SK-N-SH (cell line): ENCODE measurements at regions not wholly inside any gene's neighbourhood (a gene's known extent, or its start where the extent isn't known, plus 50 kb on each side); places are given as distances from the start of the nearest gene placed in this dataset.

Experiments used
- CTCF ChIP-seq: fragments of 200-600 bp; sonication (generic); IDR thresholded peaks from 2 replicates; pipeline ENCODE4 v1.6.1; 2017; ENCODE audit warnings: antibody characterized with exemption, mild to moderate bottlenecking, moderate library complexity
- EP300 ChIP-seq, 2 experiments: IDR thresholded peaks; 2 replicates each; pipeline versions ENCODE4 v1.4.0 to v1.6.1; 2012; ENCODE audit warnings: borderline replicate concordance in 1 of 2, low read depth in 1 of 2, low read length in 1 of 2
- EZH2phosphoT487 ChIP-seq: fragments of 200-600 bp; sonication (generic); IDR thresholded peaks from 2 replicates; pipeline ENCODE4 v1.6.1; 2017; ENCODE audit warnings: low read depth, mixed run types, mild to moderate bottlenecking, antibody characterized with exemption, moderate library complexity, borderline replicate concordance
- FOXM1 ChIP-seq: IDR thresholded peaks from 2 replicates; pipeline ENCODE4 v1.4.0; 2012; ENCODE audit warnings: low read depth, mild to moderate bottlenecking
- GATA2 ChIP-seq: sonication (generic); formaldehyde crosslinking; IDR thresholded peaks from 2 replicates; pipeline ENCODE4 v1.5.0; 2020; ENCODE audit warnings: mild to moderate bottlenecking, missing genetic modification reagents
- JUND ChIP-seq: IDR thresholded peaks from 2 replicates; pipeline ENCODE4 v1.4.0; 2012
- MAX ChIP-seq: IDR thresholded peaks from 2 replicates; pipeline ENCODE4 v1.4.0; 2012; ENCODE audit warnings: low read depth
- NRF1 ChIP-seq: IDR thresholded peaks from 2 replicates; pipeline ENCODE4 v1.6.1; 2012; ENCODE audit warnings: low read depth, mild to moderate bottlenecking, low read length
- POLR2AphosphoS5 ChIP-seq: IDR thresholded peaks from 2 replicates; pipeline ENCODE4 v1.6.1; 2012; ENCODE audit warnings: low read depth, low read length
- RFX5 ChIP-seq: IDR thresholded peaks from 2 replicates; pipeline ENCODE4 v1.6.1; 2012; ENCODE audit warnings: mild to moderate bottlenecking, improper control_type of control experiment, low read length
- SIN3A ChIP-seq: IDR thresholded peaks from 2 replicates; pipeline ENCODE4 v1.6.1; 2012; ENCODE audit warnings: low read depth, mild to moderate bottlenecking, low read length, moderate library complexity, borderline replicate concordance
- YY1 ChIP-seq: IDR thresholded peaks from 2 replicates; pipeline ENCODE4 v1.4.0; 2012; ENCODE audit warnings: low read depth, mild to moderate bottlenecking
- ZBTB33 ChIP-seq: IDR thresholded peaks from 2 replicates; pipeline ENCODE4 v1.4.0; 2012; ENCODE audit warnings: low read depth, borderline replicate concordance
- TF ChIP-seq, protein P1 (sequence below): IDR thresholded peaks from 2 replicates; pipeline ENCODE4 v1.4.0; 2012; ENCODE audit warnings: low read depth, borderline replicate concordance

- TF ChIP-seq FOXM1 (no peak), NRF1 (no peak), CTCF (no peak), JUND (no peak), YY1 (no peak), ZBTB33 (no peak), SIN3A (no peak), MAX (no peak), RFX5 (no peak), POLR2AphosphoS5 (no peak), EP300 (IDR thresholded peaks at IDR 0.05; ENCODE audit: borderline replicate concordance in 1 of 2, low read depth in 1 of 2, low read length in 1 of 2) (no peak), GATA2 (CRISPR knock-in tag) (no peak), EZH2phosphoT487 (no peak)
- TF ChIP-seq, protein P1, sequence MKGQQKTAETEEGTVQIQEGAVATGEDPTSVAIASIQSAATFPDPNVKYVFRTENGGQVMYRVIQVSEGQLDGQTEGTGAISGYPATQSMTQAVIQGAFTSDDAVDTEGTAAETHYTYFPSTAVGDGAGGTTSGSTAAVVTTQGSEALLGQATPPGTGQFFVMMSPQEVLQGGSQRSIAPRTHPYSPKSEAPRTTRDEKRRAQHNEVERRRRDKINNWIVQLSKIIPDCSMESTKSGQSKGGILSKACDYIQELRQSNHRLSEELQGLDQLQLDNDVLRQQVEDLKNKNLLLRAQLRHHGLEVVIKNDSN: no peak
Observed at GRCh38 chr2:144333143-144333555, 186.8 kb downstream of the ZEB2 start.
